ENCODE measurements at regions not wholly inside any gene's neighbourhood (a gene's known extent, or its start where the extent isn't known, plus 50 kb on each side); places are given as distances from the start of the nearest gene placed in this dataset.
A peak's percentile ranks its signal among the peaks of the same experiment; 100 is the strongest.

DNA sequence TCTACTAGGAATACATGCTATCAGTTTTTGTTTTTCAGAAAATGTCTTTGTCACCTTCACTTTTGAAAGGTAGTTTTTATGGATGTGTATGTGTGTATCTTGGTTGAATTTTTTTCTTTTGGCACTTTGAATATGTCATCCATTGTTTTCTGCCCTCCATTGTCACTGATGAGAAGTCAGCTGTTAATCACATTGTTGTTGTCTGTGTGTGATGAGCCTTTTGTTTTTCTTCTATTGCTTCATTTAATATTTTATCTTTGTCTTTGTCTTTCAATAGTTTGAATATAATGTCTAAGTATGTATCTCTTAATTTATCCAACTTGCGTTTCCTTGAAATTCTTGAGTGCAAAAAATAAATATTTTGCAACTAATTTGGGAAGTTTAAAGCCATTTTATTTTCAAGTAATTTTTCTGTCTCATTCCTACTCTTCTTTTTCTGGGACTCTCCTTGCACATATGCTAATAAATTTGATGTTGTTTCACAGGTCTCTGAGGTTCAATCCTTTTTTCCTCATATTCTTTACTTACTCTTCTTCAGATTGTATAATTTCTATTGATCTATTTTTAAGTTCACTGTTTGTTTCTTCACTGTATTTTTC, 546.9 kb upstream of the GHITM start:
- DNase-seq (no peak), ATAC-seq (no peak)
- Histone ChIP-seq H3K9me3 (peaks cover 0 to 36% of the 10 kb centered on the region in 2 donors), H3K27ac (no peak overlapping the region), H3K4me3 (no peak overlapping the region), H3K4me1 (no peaks in the 10 kb centered on the region), H3K27me3 (no peaks in the 10 kb centered on the region), H3K36me3 (no peaks in the 10 kb centered on the region)
- TF ChIP-seq, protein P1, sequence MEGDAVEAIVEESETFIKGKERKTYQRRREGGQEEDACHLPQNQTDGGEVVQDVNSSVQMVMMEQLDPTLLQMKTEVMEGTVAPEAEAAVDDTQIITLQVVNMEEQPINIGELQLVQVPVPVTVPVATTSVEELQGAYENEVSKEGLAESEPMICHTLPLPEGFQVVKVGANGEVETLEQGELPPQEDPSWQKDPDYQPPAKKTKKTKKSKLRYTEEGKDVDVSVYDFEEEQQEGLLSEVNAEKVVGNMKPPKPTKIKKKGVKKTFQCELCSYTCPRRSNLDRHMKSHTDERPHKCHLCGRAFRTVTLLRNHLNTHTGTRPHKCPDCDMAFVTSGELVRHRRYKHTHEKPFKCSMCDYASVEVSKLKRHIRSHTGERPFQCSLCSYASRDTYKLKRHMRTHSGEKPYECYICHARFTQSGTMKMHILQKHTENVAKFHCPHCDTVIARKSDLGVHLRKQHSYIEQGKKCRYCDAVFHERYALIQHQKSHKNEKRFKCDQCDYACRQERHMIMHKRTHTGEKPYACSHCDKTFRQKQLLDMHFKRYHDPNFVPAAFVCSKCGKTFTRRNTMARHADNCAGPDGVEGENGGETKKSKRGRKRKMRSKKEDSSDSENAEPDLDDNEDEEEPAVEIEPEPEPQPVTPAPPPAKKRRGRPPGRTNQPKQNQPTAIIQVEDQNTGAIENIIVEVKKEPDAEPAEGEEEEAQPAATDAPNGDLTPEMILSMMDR (IDR thresholded peaks at IDR 0.05), result no peak
- intact Hi-C loops (cut with DNase I), result no loop called here

DNA sequence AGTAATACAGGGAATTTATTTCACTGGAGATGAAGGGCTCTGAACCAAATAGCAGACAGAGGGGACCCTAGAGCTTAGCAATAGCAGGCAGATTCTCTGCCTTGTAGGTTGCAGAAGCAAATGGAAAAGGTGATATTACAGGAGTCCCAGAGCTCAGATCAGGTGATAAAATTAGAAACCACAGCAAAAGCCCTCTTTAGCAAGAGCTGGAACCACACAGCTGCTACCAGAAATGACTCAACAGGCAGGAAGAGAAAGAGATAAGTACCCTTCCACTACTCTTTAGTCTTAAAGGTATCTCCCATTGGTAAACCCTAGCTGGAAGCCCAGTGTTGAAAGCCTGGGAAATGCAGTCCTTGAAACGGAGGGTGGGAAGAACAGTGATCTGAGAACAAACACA, 535.6 kb upstream of the GHITM start:
- Histone ChIP-seq H3K27ac (no peak overlapping the region), H3K4me1 (no peaks in the 10 kb centered on the region), H3K27me3 (no peaks in the 10 kb centered on the region), H3K9me3 (no peaks in the 10 kb centered on the region), H3K36me3 (no peaks in the 10 kb centered on the region), H3K4me3 (no peak overlapping the region)
- intact Hi-C loops (cut with DNase I), result no loop called here
- ATAC-seq (no peak), DNase-seq (no peak)
- TF ChIP-seq, protein P1 (IDR thresholded peaks at IDR 0.05), result no peak

DNA sequence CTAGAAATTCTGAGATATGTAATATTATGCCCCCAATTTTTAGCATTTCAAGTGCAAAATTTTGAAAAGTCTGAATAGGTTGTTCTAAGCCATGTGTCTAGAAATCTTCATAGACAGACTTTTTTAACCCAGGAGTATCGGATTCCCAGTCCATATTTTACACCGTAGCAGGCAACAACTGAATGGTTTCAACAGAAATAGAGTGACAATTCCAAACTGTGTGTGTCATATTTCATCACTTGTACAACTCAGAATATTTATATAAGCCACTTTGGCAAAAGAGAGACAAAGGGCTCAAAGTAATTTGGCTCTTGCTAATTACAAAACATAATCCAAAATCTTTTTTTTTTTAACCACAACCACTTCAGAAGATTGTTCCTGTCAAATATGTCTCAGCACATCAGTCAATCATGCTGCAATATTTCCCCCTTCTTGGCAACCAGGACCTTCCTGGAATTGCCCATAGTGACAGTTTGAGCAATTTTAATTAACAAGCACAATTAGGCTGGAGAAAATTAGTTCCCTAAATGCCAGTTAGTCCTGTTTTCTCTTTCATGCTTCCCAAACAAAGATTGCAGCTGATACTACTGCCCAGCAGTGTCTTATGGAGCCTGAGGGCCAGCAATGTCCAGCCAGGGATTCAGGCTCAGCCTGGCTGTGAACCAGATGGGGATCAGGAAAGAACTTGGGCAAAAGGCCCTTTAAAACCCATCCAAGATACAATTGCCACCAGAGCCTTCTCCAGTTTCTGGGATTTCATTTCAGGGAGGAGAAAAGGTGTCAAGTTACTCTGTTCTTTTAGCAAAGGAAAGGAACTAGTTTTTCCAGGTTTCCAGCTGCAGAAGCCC, 533.3 kb upstream of the GHITM start:
- no peak for ATAC-seq
- H3K27me3 ChIP-seq, result no peaks in the 10 kb centered on the region
- intact Hi-C loops (cut with DNase I), result no loop called here
- no peaks in the 10 kb centered on the region for H3K36me3 ChIP-seq
- TF ChIP-seq, protein P1 (IDR thresholded peaks at IDR 0.05), result no peak
- no peaks in the 10 kb centered on the region for H3K9me3 ChIP-seq
- no peak overlapping the region for H3K4me3 ChIP-seq
- peak in 1 of 4 donors; percentile 5 for DNase-seq
- H3K27ac ChIP-seq, result no peak overlapping the region
- no peaks in the 10 kb centered on the region for H3K4me1 ChIP-seq

DNA sequence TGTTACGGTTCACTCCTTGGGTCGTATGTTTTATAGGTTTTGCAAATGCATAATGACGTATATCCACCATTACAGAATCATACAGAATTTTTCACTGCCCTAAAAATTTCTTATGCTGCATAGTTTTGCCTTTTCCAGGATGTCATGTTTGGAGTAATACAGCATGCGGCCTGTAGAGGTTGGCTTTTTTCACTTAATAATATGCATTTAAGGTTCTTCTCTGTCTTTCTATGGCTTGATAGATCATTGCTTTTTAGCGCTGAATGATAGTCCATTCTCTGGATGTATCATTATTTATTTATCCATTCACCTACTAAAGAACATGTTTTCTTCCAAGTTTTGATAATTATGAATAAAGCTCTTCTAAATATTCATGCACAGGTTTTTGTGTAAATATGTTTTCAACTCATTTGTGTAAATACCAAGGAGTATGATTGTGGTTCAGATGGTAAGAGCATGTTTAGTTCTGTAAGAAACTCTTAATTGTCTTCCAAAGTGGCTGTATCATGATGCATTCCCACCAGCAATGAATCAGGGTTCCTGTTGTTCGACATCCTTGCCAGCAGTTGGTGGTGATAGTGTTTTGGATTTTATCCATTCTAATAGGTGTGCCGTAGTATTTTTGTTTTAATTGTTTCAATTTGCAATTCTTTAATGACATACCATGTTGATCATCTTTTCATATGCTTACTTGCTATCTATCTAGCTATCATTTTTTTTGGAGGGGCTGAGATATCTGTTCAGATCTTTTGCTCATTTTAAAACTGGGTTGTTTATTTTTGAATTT, 531.2 kb upstream of the GHITM start:
- H3K36me3 ChIP-seq, result no peaks in the 10 kb centered on the region
- H3K9me3 ChIP-seq, result no peaks in the 10 kb centered on the region
- no peak for DNase-seq
- no peak overlapping the region for H3K27ac ChIP-seq
- TF ChIP-seq, protein P1 (IDR thresholded peaks at IDR 0.05), result no peak
- ATAC-seq, result no peak
- no peaks in the 10 kb centered on the region for H3K4me1 ChIP-seq
- H3K4me3 ChIP-seq, result no peak overlapping the region
- H3K27me3 ChIP-seq, result no peaks in the 10 kb centered on the region
- intact Hi-C loops (cut with DNase I), result no loop called here

DNA sequence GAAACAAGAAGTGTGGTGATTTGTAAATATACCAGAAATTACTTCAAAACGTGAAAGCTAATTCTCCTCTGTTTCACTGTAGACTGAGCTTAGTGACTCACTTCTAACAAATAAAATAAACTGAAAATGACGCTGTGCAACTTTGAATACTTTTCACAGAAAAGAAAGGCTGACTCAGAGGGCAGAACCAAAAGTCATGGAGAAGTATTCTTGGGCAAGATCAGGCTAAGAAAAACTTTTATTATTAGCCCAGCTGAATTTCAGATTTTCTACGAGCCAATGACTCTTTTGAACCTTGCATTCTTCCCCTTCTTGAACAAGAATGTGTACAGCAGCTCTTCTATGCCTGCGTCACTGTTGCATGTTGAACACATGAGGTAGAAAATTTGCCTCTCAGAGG, 527.3 kb upstream of the GHITM start:
- no peaks in the 10 kb centered on the region for H3K4me1 ChIP-seq
- DNase-seq (no peak), ATAC-seq (no peak)
- intact Hi-C loops (cut with DNase I), result no loop called here
- H3K9me3 ChIP-seq, result no peaks in the 10 kb centered on the region
- TF ChIP-seq, protein P1 (IDR thresholded peaks at IDR 0.05), result no peak
- no peak overlapping the region for H3K4me3 ChIP-seq
- no peak overlapping the region for H3K27ac ChIP-seq
- H3K36me3 ChIP-seq, result no peaks in the 10 kb centered on the region
- no peaks in the 10 kb centered on the region for H3K27me3 ChIP-seq
